ENCODE measurements at regions not wholly inside any gene's neighbourhood (a gene's known extent, or its start where the extent isn't known, plus 50 kb on each side); places are given as distances from the start of the nearest gene placed in this dataset.

- CTCF ChIA-PET: no interaction called here
- TF ChIP-seq EP300 (IDR thresholded peaks at IDR 0.05; ENCODE audit: borderline replicate concordance in 1 of 2, low read depth in 1 of 2, low read length in 1 of 2): no peak
- no peak for TF ChIP-seq PBX3 (IDR thresholded peaks at IDR 0.05)
- TF ChIP-seq FOXJ3 (CRISPR knock-in tag; IDR thresholded peaks at IDR 0.05): no peak
- TF ChIP-seq POLR2AphosphoS5 (IDR thresholded peaks at IDR 0.05; ENCODE audit: low read depth, low read length): no peak
- TF ChIP-seq YY1 (IDR thresholded peaks at IDR 0.05; ENCODE audit: low read depth): no peak
- TF ChIP-seq CTCF (IDR thresholded peaks at IDR 0.05): no peak
- Histone ChIP-seq H4K20me1 (ENCODE audit: insufficient read depth) (peaks cover 2% of the 10 kb centered on the region; the same call in 1 of the 2 replicates), H3K9me2 (no peaks in the 10 kb centered on the region), H3K4me1 (ENCODE audit: control insufficient read depth in 1 of 2, insufficient read depth in 2 of 2, low read depth in 1 of 2, low read length in 1 of 2) (no peaks in the 10 kb centered on the region), H2AFZ (ENCODE audit: low read depth) (no peak overlapping the region), H3K27ac (ENCODE audit: low read depth in 2 of 2, low read length in 1 of 2) (no peak overlapping the region), H3K36me3 (replicated peaks in 1 of 2; ENCODE audit: control insufficient read depth in 1 of 2, insufficient read depth in 2 of 2, low read length in 1 of 2) (no peaks in the 10 kb centered on the region), H3K79me2 (ENCODE audit: insufficient read depth) (no peaks in the 10 kb centered on the region), H3F3A (replicated peaks; ENCODE audit: insufficient read depth) (peaks cover under 1% of the 10 kb centered on the region), H3K9me3 (no peaks in the 10 kb centered on the region), H3K9ac (no peak overlapping the region), H3K4me3 (ENCODE audit: low read depth in 2 of 2, low read length in 1 of 2) (no peak overlapping the region), H3K4me2 (no peak overlapping the region), H3K27me3 (ENCODE audit: insufficient read depth) (peaks cover 26% of the 10 kb centered on the region; the same call in 1 of the 2 replicates)
- POLR2A ChIA-PET: no interaction called here
- WGBS (ENCODE audit: low lambda C conversion rate): 8% methylated on average over 3 of the region's 4 CpGs
- DNase-seq: no peak
These were observed 357.1 kb downstream of the BCL11B start for GRCh38 chr14:98914942-98915341.

- Histone ChIP-seq H3K9ac (no peak overlapping the region), H3K9me3 (no peaks in the 10 kb centered on the region), H3K4me2 (no peak overlapping the region), H3K27me3 (ENCODE audit: insufficient read depth) (peaks cover 26% of the 10 kb centered on the region; the same call in 1 of the 2 replicates), H3K4me1 (ENCODE audit: control insufficient read depth in 1 of 2, insufficient read depth in 2 of 2, low read depth in 1 of 2, low read length in 1 of 2) (no peaks in the 10 kb centered on the region), H3K9me2 (no peaks in the 10 kb centered on the region), H3K79me2 (ENCODE audit: insufficient read depth) (no peaks in the 10 kb centered on the region), H3F3A (replicated peaks; ENCODE audit: insufficient read depth) (no peaks in the 10 kb centered on the region), H4K20me1 (ENCODE audit: insufficient read depth) (no peaks in the 10 kb centered on the region), H3K4me3 (ENCODE audit: low read depth in 2 of 2, low read length in 1 of 2) (no peak overlapping the region), H2AFZ (ENCODE audit: low read depth) (no peak overlapping the region), H3K27ac (ENCODE audit: low read depth in 2 of 2, low read length in 1 of 2) (no peak overlapping the region), H3K36me3 (replicated peaks in 1 of 2; ENCODE audit: control insufficient read depth in 1 of 2, insufficient read depth in 2 of 2, low read length in 1 of 2) (no peaks in the 10 kb centered on the region)
- no peak for DNase-seq
- POLR2A ChIA-PET: no interaction called here
- CTCF ChIA-PET: no interaction called here
- 5% methylated on average over 3 of the region's 3 CpGs for WGBS (ENCODE audit: low lambda C conversion rate)
- TF ChIP-seq CHD2 (IDR thresholded peaks at IDR 0.05; ENCODE audit: low read length, partially characterized antibody) (no peak), PBX3 (IDR thresholded peaks at IDR 0.05) (no peak), ELF1 (IDR thresholded peaks at IDR 0.05) (no peak), REST (IDR thresholded peaks at IDR 0.05; ENCODE audit: low read depth, low read length) (no peak), NRF1 (IDR thresholded peaks at IDR 0.05; ENCODE audit: low read depth, low read length) (no peak), EP300 (IDR thresholded peaks at IDR 0.05; ENCODE audit: borderline replicate concordance in 1 of 2, low read depth in 1 of 2, low read length in 1 of 2) (no peak), JUND (IDR thresholded peaks at IDR 0.05) (no peak), TCF12 (IDR thresholded peaks at IDR 0.05) (no peak), FOSL2 (IDR thresholded peaks at IDR 0.05; ENCODE audit: borderline replicate concordance, low read depth) (no peak), FOXM1 (IDR thresholded peaks at IDR 0.05; ENCODE audit: low read depth) (no peak), TEAD4 (IDR thresholded peaks at IDR 0.05; ENCODE audit: borderline replicate concordance, insufficient read depth) (no peak), USF2 (IDR thresholded peaks at IDR 0.05; ENCODE audit: borderline replicate concordance, low read depth, low read length) (no peak), CTCF (IDR thresholded peaks at IDR 0.05) (no peak), POLR2AphosphoS5 (IDR thresholded peaks at IDR 0.05; ENCODE audit: low read depth, low read length) (no peak), NFIC (IDR thresholded peaks at IDR 0.05; ENCODE audit: borderline replicate concordance) (no peak)
These were observed 356.4 kb downstream of the BCL11B start for GRCh38 chr14:98915625-98916024.

All from SK-N-SH (cell line).